HG02885 (cell line): ENCODE measurements at regions not wholly inside any gene's neighbourhood (a gene's known extent, or its start where the extent isn't known, plus 50 kb on each side); places are given as distances from the start of the nearest gene placed in this dataset.

Experiments used
- ATAC-seq: cut with Tn5 transposase; IDR thresholded peaks from one replicate; pipeline ENCODE4 v1.9.1; 2021; ENCODE audit warnings: mild to moderate bottlenecking; ENCODE audit not compliant: unreplicated experiment, poor library complexity

DNA sequence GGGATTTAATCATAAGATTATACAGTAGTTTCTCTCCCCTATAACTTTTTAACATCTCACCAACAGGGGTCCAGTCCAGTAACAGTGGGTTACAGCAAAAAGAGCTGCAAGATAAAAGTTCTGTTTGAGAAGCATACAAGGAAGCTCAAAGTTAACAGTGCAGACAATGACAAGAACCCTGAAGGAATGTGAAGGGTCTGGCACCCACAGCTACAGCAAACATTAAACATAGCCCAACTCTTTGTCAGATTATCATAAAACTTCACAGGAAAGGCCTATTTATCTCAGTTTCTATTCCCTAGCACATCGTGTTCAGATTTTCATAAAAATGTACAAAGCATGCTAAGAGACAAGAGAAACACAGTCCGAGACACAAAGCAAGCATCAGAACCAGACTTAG is 309.4 kb downstream of the DIRAS2 start:
- no peak for ATAC-seq

- ATAC-seq, result no peak
Observed at GRCh38 chr9:90340421-90340820, 302.2 kb downstream of the DIRAS2 start.

- no peak for ATAC-seq
Observed at GRCh38 chr9:90342607-90343006, 300.0 kb downstream of the DIRAS2 start.

- no peak for ATAC-seq
Observed at GRCh38 chr9:90343366-90343765, 299.3 kb downstream of the DIRAS2 start.

DNA sequence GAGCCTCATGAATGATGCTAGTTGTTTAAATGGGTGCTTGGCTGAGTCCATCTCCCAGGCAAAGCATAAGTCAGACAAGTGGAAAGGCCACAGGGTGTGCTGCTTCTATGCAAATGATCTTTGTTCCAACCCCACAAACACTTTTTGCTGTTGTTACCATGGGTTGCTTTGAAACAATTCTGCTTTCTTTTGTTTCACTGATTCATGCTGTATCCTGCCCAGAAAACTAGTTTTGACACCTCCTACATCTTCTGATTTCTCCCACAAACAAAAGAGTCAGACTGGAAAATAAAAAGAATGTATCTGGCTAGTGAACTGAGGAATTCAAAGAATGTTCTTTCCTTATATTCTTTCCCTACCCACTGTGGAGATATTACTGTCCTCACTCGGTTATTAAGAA is 298.6 kb downstream of the DIRAS2 start:
- no peak for ATAC-seq

DNA sequence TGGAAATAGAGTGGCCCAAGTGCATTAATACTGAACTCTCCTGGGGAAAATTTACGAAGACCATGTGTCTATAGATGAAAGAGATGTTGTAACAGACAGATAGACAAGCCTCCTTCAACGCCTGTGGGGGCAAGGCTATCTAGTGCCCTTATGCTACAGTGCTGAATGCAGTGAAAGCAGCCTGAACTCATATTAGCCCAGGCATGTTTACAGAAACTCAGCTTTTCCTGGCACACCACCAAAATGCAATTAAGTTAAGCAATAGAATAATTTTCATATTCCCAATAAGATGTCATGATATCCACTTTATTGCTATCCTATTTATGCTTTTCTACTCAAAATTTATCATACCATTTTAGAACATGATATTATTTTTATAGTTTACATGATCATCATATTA is 277.0 kb downstream of the DIRAS2 start:
- ATAC-seq, result no peak

DNA sequence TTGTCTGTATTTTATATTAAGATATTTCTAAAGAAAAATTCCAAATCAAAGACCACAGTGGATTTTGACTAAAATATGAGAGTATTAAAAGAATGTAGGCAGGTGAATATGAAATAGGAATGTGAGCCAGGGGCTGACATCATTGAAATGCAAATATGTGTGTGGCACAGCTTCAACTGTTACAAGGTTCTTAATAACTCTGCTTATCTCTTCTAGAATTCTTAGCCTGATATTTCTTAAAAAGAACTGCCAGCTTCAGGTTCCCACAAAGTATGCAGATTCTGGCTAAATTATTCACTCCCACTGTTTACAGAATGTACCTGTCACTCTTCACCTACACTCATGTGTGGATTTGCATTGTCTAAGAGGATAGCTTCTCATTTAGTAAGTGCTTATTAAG is 274.4 kb downstream of the DIRAS2 start:
- ATAC-seq, result no peak

DNA sequence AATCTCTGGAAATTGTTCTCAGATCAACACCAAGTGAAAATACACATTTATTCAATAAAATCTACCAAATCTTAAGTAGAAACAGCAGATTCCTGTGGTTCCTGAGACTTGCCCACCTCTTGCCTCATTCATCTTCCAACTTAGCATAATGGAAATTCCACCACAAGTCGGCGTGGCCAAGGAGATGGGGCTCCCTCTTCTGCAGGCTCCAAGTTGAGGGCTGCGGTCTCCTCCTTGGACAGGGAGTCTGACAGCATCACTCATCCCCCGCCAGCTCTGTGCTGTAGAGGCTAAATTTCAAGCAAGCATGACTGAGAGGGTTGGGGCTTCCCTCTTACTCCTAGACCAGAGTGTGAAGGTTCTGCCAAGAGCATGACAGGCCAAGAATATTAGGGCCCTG is 273.7 kb downstream of the DIRAS2 start:
- no peak for ATAC-seq

- no peak for ATAC-seq
Observed at GRCh38 chr9:90379771-90380170, 262.9 kb downstream of the DIRAS2 start.

GRCh38 chr9:90385146-90385545 is 257.5 kb downstream of the DIRAS2 start:
- no peak for ATAC-seq

DNA sequence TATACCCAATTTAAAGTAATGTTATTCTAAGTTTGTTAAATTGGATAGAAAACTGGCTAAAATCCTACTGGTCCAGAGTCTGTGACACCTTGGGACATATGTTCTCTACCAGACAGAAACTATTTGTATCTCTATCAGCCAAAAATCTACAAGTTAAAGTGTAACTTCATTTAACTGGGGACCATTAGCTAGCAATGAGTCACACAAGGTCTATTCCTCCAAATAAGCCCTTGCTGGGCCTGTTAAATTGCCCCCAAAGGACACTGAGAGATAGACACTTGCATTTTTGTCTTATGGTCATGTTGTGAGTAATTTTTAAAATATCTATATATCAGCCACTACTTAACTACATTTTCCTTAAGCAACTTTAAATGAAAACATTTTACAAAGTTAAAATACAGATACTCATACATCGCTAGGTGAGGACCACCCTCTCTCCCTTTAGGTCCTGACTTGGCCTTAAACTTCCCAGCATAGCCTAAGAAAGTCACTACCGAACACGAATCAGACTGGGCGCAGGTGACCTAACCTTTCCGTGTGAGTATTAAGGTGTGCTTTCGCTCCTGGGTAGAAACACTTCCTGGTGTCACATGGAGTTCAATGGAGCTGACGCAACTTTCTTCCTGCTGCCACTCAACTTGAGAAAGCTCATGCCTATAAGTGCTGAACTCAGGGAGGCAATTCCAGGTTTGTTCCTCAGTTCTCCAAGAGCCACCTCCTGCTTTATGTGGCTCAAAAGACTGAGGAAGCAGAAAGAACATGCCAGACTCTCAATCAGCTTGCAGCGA is 249.1 kb downstream of the DIRAS2 start:
- ATAC-seq, result no peak

DNA sequence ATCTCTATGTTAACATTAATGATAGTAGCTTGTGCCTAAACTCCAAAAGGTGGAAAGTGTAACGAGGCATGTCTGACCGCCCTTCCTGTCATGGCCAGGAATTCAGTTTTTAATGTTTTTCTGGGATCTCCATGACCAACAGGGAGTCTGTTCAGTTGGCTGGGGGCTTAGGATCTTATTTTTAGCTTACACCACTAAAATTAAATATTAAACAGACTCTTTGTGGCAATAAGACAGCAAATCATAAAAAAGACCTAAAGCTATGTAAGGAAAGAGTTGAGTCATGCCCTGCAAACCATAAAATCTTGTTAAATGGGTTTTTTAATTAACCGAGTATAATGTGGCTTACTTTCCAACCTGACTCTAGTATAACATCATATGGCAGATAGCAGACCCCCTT is 247.8 kb downstream of the DIRAS2 start:
- no peak for ATAC-seq

- ATAC-seq, result no peak
Observed at GRCh38 chr9:90400091-90400490, 242.5 kb downstream of the DIRAS2 start.

DNA sequence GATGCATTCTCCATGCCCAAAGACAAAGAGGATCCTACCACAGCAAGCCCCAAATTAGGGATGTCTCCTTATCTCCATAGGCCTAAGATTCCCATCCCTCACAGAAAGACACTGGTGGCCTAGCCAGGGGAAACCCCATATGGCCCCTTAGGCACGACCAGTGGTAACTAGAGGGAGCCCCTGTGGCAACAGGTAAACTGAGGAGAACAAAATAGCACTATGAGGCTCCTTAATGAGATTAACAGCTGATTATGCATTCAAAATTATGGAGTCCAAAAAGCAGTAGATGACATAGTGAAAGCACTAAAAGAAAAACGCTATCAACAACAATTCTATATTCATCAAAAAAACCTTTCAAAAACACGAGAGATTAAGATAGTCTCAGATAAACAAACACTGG is 234.0 kb downstream of the DIRAS2 start:
- no peak for ATAC-seq

DNA sequence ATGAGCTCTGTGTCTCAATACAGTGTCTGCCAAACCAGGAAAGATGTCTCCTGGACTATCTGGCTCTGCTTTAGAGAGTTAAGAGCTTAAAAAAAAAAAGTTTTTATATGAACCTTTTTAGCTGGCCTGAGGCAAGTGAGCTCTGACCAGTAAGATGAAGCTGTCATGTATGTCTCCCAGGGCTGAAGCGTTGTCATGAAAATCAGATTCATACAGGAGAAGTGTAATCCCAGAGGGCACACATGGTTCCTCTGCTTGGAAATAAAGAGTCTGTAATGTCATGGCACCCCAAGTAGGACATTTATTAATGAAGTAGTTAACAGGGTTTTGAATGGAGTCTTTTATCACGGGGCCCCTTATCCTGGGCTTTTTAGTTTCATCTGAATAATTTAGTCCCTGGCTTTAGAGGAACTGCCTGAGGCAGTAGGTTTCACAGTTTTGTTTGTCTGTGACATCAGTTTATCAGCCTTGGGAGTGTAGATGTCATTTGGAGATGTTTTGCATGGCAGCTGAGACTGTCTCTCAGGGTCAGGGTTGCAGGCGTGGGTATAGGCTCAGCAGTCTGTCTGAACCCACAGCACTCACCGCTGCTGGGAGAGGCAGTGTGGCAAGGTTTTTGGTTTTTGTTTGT is 223.3 kb downstream of the DIRAS2 start:
- no peak for ATAC-seq

- no peak for ATAC-seq
Observed at GRCh38 chr9:90420211-90420610, 222.4 kb downstream of the DIRAS2 start.

DNA sequence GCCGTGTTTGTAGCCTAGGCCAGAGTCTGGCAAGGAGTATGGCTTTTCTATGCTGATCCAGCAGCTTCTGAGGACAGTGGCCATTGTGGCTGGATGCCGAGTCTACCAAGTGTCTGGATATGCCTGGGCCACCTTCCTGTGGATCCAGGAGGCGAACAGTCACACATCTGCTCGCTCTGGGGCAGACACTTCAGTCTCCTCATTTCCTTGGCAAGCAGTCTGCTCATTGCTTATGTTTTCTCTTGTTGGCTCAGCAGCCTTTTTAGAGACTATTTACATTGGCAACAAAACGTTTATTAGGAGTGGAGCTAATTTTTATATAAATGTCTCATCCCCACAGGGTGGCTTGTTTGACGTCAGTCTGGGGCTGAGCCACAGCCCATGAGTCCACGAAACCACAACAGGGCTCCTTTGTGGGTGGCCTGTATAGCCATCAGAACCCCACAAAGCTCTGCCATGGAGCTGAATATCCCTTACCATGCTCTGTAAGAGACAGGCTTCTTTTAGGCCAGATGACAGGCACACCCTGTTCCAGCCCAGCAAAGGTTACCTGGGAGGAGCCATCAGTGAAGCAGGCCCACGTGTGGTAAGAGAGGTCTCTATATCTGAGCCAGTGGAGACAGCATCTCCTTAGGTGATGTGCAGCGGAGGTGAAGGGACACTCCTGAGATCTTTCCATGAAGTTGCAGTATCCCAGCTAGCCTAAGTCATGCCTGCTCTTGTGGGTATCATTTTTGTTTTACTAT is 221.7 kb downstream of the DIRAS2 start:
- ATAC-seq, result no peak

- no peak for ATAC-seq
Observed at GRCh38 chr9:90421786-90422185, 220.8 kb downstream of the DIRAS2 start.

DNA sequence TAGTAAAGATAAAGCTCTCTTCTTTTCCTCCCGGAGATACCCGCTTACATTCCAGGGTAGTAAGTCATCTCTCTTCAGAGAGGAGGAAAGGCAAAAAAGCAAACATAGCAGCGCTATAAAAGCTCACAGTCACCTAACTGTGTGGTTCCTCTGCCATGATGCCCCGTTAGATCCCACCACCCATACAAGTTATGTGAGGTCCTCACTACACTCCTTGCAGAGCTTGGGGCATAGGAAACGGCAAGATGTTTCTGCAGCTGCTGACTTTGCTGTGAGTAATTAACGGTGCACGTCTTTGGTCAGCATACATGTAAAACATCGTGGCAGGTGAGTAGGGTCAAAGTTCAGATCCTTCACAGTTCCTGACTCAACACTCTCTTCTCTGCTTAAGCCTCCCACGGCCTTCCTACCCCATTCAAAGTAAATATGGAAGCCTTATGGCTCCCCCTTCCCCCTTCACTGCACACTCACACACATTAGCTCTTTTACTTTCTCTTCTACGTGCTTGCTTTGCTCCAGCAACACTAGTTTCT is 218.9 kb downstream of the DIRAS2 start:
- no peak for ATAC-seq

- ATAC-seq, result no peak
Observed at GRCh38 chr9:90428517-90428916, 214.1 kb downstream of the DIRAS2 start.

- no peak for ATAC-seq
Observed at GRCh38 chr9:90432951-90433350, 209.7 kb downstream of the DIRAS2 start.
